ENCODE measurements at regions not wholly inside any gene's neighbourhood (a gene's known extent, or its start where the extent isn't known, plus 50 kb on each side); places are given as distances from the start of the nearest gene placed in this dataset.

DNA sequence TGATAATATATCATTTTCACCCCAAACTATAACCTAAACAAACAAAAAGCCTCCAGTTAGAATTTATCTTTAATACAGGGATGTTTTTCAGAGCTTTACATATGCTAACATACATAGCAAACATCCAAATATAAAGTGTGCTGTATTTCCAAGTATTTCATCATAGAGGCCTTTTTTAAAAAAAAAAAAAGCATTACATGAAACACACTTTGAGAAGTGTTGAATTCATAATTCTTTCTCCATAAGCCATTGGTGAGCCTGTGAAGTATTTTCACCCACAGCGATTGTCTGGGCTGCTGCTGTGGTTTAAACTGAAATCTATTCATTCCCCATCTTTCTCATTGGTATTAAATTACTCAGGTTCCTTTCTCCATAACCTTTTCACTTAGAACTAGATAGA lies 503.4 kb upstream of the CDH8 start:
- Histone ChIP-seq H3K27me3 (replicated peaks in 1 of 2; ENCODE audit: control insufficient read depth in 2 of 2, insufficient read depth in 2 of 2, low read length in 1 of 2) (no peaks in the 10 kb centered on the region), H3K4me2 (ENCODE audit: control insufficient read depth, insufficient read depth) (no peak overlapping the region), H3K4me3 (no peak overlapping the region), H3K36me3 (ENCODE audit: control insufficient read depth in 2 of 2, insufficient read depth in 2 of 2, low read length in 1 of 2) (no peaks in the 10 kb centered on the region), H3K27ac (ENCODE audit: control insufficient read depth, insufficient read depth) (no peak overlapping the region), H3K4me1 (ENCODE audit: control insufficient read depth, insufficient read depth, low read length) (no peaks in the 10 kb centered on the region), H3K79me2 (ENCODE audit: control insufficient read depth, insufficient read depth, low read length) (no peaks in the 10 kb centered on the region), H4K20me1 (ENCODE audit: control insufficient read depth, insufficient read depth) (no peaks in the 10 kb centered on the region), H3K9me3 (replicated peaks; ENCODE audit: control insufficient read depth, insufficient read depth, low read length) (no peaks in the 10 kb centered on the region), H3K9ac (ENCODE audit: control insufficient read depth, insufficient read depth, low read length) (no peak overlapping the region), H2AFZ (ENCODE audit: control insufficient read depth, low read depth, low read length) (no peak overlapping the region)
- 38% methylated on average over 1 of the region's 1 CpG for WGBS (ENCODE audit: insufficient coverage, insufficient replicate concordance, low lambda C conversion rate, missing lambda C conversion rate)
- intact Hi-C loops (cut with micrococcal nuclease; ENCODE audit: unreplicated experiment): no loop called here
- ChIA-PET SMC1A (ENCODE audit: uncharacterized antibody, unreplicated experiment) (no interaction called here), RAD21 (ENCODE audit: unreplicated experiment) (no interaction called here), POLR2A (interaction anchor here (0.7 kb wide), 1 partner anchor 447 kb away, joined by 4 read pairs; no protein-coding TSS in a partner anchor), CTCF (no interaction called here)
- in situ Hi-C loops (cut with MboI): no loop called here
- no peak for DNase-seq (ENCODE audit: low read depth, low spot score)
- no peak for ATAC-seq
- no TSS peak for BruUV-seq (replicated peaks)
- FAIRE-seq: no peak
- TF ChIP-seq CREB1 (IDR thresholded peaks at IDR 0.05; ENCODE audit: low read depth): no peak
- no peak for TF ChIP-seq ZNF217 (IDR thresholded peaks at IDR 0.05)
- TF ChIP-seq ASH2L (IDR thresholded peaks at IDR 0.05; ENCODE audit: borderline replicate concordance, low read depth): no peak
- TF ChIP-seq NBN (IDR thresholded peaks at IDR 0.05): no peak
- TF ChIP-seq ZNF384 (IDR thresholded peaks at IDR 0.05; ENCODE audit: borderline replicate concordance, low read depth, low read length): no peak
- no peak for TF ChIP-seq ZBTB33 (IDR thresholded peaks at IDR 0.05)
- no peak for TF ChIP-seq ZNF207 (IDR thresholded peaks at IDR 0.05; ENCODE audit: borderline replicate concordance)
- TF ChIP-seq IRF5 (IDR thresholded peaks at IDR 0.05; ENCODE audit: borderline replicate concordance): no peak
- no peak for TF ChIP-seq RELA (IDR thresholded peaks at IDR 0.05; ENCODE audit: borderline replicate concordance, partially characterized antibody)
